ENCODE measurements at regions not wholly inside any gene's neighbourhood (a gene's known extent, or its start where the extent isn't known, plus 50 kb on each side); places are given as distances from the start of the nearest gene placed in this dataset.

DNA sequence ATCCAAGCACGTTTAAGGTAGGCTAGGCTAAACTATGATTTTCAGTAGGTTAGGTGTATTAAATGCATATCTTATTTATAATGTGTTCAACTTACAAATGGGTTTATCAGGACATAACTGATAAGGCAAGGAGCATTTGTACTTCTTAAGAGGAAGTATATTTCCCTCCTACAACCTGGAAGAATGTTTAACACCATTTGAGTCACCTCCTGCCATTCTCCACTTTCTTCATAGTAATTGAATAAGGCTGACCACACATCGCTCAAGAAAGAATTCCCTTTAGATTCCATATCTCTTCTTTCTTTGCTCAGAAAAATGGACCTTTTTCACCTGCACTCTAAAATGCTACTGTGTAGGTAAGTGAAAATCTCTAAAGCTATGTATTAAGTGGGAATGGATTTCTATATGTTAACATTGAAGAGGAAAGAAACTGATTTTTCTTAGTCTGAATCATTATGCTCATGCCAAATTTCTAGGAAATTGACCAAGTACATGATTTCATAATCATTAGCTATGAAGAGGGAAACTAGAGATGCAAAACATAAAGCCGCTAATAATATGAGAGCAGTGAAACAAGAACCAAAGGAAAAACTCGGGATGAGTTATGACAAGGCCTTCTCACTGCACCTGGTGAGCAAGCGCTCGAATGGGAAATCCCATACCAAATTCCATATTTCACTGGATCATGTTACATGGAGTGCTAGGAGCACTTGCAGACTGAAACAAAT is 210.4 kb downstream of the ALDH8A1 start:
- no peaks in the 10 kb centered on the region for H3K4me1 Mint-ChIP-seq
- no peaks in the 10 kb centered on the region for H3K9me3 ChIP-seq (ENCODE audit: control insufficient read depth in 2 of 3, low read length in 3 of 3)
- H3K4me1 ChIP-seq (ENCODE audit: control insufficient read depth in 2 of 2, insufficient read depth in 2 of 2, low read length in 2 of 2) = no peaks in the 10 kb centered on the region
- no peak overlapping the region for H3K27ac Mint-ChIP-seq
- intact Hi-C loops (cut with micrococcal nuclease) = no loop called here
- H3K36me3 Mint-ChIP-seq = no peaks in the 10 kb centered on the region
- ATAC-seq (no peak), DNase-seq (no peak)
- H3K9me3 Mint-ChIP-seq = peaks cover 0 to 2% (median 0%) of the 10 kb centered on the region in 11 donors
- H3K27me3 ChIP-seq (ENCODE audit: control insufficient read depth in 2 of 2, insufficient read depth in 2 of 2, low read length in 2 of 2) = no peaks in the 10 kb centered on the region
- no peaks in the 10 kb centered on the region for H3K36me3 ChIP-seq (ENCODE audit: control insufficient read depth in 2 of 3, insufficient read depth in 3 of 3, low read length in 3 of 3)
- POLR2A ChIA-PET = no interaction called here
- no peak overlapping the region for H3K27ac ChIP-seq (ENCODE audit: low read depth, low read length)
- no peak overlapping the region for H3K4me3 ChIP-seq (ENCODE audit: low read length)
- H3K27me3 Mint-ChIP-seq = peaks cover 0 to 46% (median 8%) of the 10 kb centered on the region in 5 donors
- CTCF ChIA-PET = no interaction called here
- no peak overlapping the region for H3K4me3 Mint-ChIP-seq

- no peaks in the 10 kb centered on the region for H3K4me1 Mint-ChIP-seq
- Histone ChIP-seq H3K9me3 (ENCODE audit: control insufficient read depth in 2 of 3, low read length in 3 of 3) (no peaks in the 10 kb centered on the region), H3K4me3 (ENCODE audit: low read length) (no peak overlapping the region), H3K4me1 (ENCODE audit: control insufficient read depth in 2 of 2, insufficient read depth in 2 of 2, low read length in 2 of 2) (no peaks in the 10 kb centered on the region), H3K27ac (ENCODE audit: low read depth, low read length) (no peak overlapping the region), H3K36me3 (ENCODE audit: control insufficient read depth in 2 of 3, insufficient read depth in 3 of 3, low read length in 3 of 3) (no peaks in the 10 kb centered on the region), H3K27me3 (ENCODE audit: control insufficient read depth in 2 of 2, insufficient read depth in 2 of 2, low read length in 2 of 2) (no peaks in the 10 kb centered on the region)
- POLR2A ChIA-PET = no interaction called here
- peaks cover 0 to 42% (median 8%) of the 10 kb centered on the region in 5 donors for H3K27me3 Mint-ChIP-seq
- peaks cover 0 to 2% (median 0%) of the 10 kb centered on the region in 11 donors for H3K9me3 Mint-ChIP-seq
- intact Hi-C loops (cut with micrococcal nuclease) = no loop called here
- no peak for ATAC-seq
- no peaks in the 10 kb centered on the region for H3K36me3 Mint-ChIP-seq
- CTCF ChIA-PET = interaction anchor here (0.6 kb wide), 1 partner anchor 144 kb away, joined by 3 read pairs; no protein-coding TSS in a partner anchor
- no peak overlapping the region for H3K4me3 Mint-ChIP-seq
- DNase-seq = no peak
- no peak overlapping the region for H3K27ac Mint-ChIP-seq
Observed at GRCh38 chr6:134738211-134738885, 211.6 kb downstream of the ALDH8A1 start.

GRCh38 chr6:134735461-134735860 is 214.4 kb downstream of the ALDH8A1 start:
- intact Hi-C loops (cut with micrococcal nuclease) = no loop called here
- Histone ChIP-seq H3K27me3 (ENCODE audit: control insufficient read depth in 2 of 2, insufficient read depth in 2 of 2, low read length in 2 of 2) (no peaks in the 10 kb centered on the region), H3K27ac (ENCODE audit: low read depth, low read length) (no peak overlapping the region), H3K4me3 (ENCODE audit: low read length) (no peak overlapping the region), H3K9me3 (ENCODE audit: control insufficient read depth in 2 of 3, low read length in 3 of 3) (no peaks in the 10 kb centered on the region), H3K4me1 (ENCODE audit: control insufficient read depth in 2 of 2, insufficient read depth in 2 of 2, low read length in 2 of 2) (no peaks in the 10 kb centered on the region), H3K36me3 (ENCODE audit: control insufficient read depth in 2 of 3, insufficient read depth in 3 of 3, low read length in 3 of 3) (no peaks in the 10 kb centered on the region)
- Mint-ChIP-seq H3K9me3 (no peaks in the 10 kb centered on the region), H3K4me1 (no peaks in the 10 kb centered on the region), H3K27ac (no peak overlapping the region), H3K27me3 (peaks cover 0 to 39% (median 4%) of the 10 kb centered on the region in 5 donors), H3K4me3 (no peak overlapping the region), H3K36me3 (no peaks in the 10 kb centered on the region)
- DNase-seq = no peak
- ATAC-seq = no peak
- ChIA-PET CTCF (no interaction called here), POLR2A (no interaction called here)

DNA sequence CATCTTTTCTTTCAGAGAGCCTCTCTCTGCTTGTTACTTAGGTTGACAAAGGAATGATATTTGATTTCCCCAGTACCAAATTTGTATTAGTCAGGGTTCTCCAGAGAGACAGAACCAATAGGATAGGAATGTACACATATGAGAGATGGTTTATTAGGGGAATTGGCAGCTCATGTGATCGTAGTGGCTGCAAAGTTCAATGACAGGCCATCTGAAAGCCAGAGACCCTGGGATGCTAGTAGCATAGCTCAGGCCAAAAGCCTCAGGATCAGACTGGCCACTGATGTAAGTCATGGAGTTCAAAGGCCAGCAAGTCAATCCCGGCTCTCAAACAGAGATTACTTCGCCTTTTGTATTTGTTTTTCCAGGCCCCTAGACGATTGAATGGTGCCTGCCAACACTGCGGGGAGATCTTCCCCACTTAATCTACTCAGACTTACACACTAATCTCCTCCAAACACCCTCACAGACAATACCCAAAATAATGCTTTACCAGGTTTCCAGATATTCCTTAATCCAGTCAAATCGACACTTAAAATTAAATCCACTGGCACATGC is 215.5 kb downstream of the ALDH8A1 start:
- Mint-ChIP-seq H3K27ac (no peak overlapping the region), H3K4me1 (no peaks in the 10 kb centered on the region), H3K36me3 (no peaks in the 10 kb centered on the region), H3K4me3 (no peak overlapping the region), H3K9me3 (no peaks in the 10 kb centered on the region), H3K27me3 (peaks cover 0 to 32% (median 4%) of the 10 kb centered on the region in 5 donors)
- Histone ChIP-seq H3K9me3 (ENCODE audit: control insufficient read depth in 2 of 3, low read length in 3 of 3) (no peaks in the 10 kb centered on the region), H3K36me3 (ENCODE audit: control insufficient read depth in 2 of 3, insufficient read depth in 3 of 3, low read length in 3 of 3) (no peaks in the 10 kb centered on the region), H3K4me3 (ENCODE audit: low read length) (no peak overlapping the region), H3K4me1 (ENCODE audit: control insufficient read depth in 2 of 2, insufficient read depth in 2 of 2, low read length in 2 of 2) (no peaks in the 10 kb centered on the region), H3K27me3 (ENCODE audit: control insufficient read depth in 2 of 2, insufficient read depth in 2 of 2, low read length in 2 of 2) (no peaks in the 10 kb centered on the region), H3K27ac (ENCODE audit: low read depth, low read length) (no peak overlapping the region)
- ATAC-seq = no peak
- ChIA-PET CTCF (no interaction called here), POLR2A (no interaction called here)
- DNase-seq = no peak
- intact Hi-C loops (cut with micrococcal nuclease) = no loop called here

DNA sequence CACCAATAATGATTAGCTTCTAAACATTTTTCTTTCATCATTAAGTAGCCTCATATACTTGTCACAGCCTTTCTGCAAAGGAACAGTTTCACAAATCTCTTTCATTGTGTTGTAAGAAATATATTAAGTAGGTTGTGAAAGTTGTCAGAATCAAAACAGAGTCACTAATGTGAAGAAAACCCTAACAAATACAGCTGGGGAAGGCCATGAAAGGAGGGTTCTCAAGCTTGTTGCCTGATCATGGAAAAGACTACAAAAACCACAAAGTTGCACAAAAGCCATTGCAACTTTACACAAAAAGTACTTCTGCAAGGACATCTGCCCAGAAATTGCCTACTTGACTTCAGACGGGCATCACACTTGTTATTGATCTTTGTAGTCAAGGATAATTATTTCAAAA is 216.1 kb downstream of the ALDH8A1 start:
- H3K27ac ChIP-seq (ENCODE audit: low read depth, low read length) = no peak overlapping the region
- POLR2A ChIA-PET = no interaction called here

DNA sequence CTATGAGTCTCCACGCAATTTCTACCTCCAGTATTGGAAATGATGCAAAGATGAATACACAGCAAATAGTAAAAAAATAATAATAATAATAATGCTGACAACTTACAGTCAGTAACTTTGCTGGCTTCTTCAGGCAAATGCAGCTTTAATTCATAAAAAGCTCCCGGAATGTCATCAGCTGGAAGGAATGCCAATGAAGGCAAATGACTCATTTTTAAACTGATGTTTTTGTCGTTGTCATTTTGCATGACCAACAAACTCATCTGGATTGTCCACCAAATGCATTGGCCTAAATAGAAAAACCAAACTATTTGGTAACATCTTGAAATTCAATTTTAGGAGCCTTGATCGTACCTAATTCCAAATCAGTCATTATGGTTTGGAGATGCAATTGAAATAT is 217.1 kb downstream of the ALDH8A1 start:
- Histone ChIP-seq H3K36me3 (ENCODE audit: control insufficient read depth in 2 of 3, insufficient read depth in 3 of 3, low read length in 3 of 3) (no peaks in the 10 kb centered on the region), H3K9me3 (ENCODE audit: control insufficient read depth in 2 of 3, low read length in 3 of 3) (no peaks in the 10 kb centered on the region), H3K27ac (ENCODE audit: low read depth, low read length) (no peak overlapping the region), H3K4me1 (ENCODE audit: control insufficient read depth in 2 of 2, insufficient read depth in 2 of 2, low read length in 2 of 2) (no peaks in the 10 kb centered on the region), H3K27me3 (ENCODE audit: control insufficient read depth in 2 of 2, insufficient read depth in 2 of 2, low read length in 2 of 2) (no peaks in the 10 kb centered on the region), H3K4me3 (ENCODE audit: low read length) (no peak overlapping the region)
- H3K36me3 Mint-ChIP-seq = no peaks in the 10 kb centered on the region
- no peak for DNase-seq
- no peaks in the 10 kb centered on the region for H3K4me1 Mint-ChIP-seq
- no peak for ATAC-seq
- H3K9me3 Mint-ChIP-seq = no peaks in the 10 kb centered on the region
- H3K27ac Mint-ChIP-seq = no peak overlapping the region
- no peak overlapping the region for H3K4me3 Mint-ChIP-seq
- ChIA-PET POLR2A (no interaction called here), CTCF (no interaction called here)
- intact Hi-C loops (cut with micrococcal nuclease) = no loop called here
- peaks cover 0 to 21% (median 5%) of the 10 kb centered on the region in 5 donors for H3K27me3 Mint-ChIP-seq

More for the DNA sequence above, 216.1 kb downstream of the ALDH8A1 start:
- DNase-seq (no peak), ATAC-seq (no peak)
- no peaks in the 10 kb centered on the region for H3K9me3 ChIP-seq (ENCODE audit: control insufficient read depth in 2 of 3, low read length in 3 of 3)
- no peaks in the 10 kb centered on the region for H3K27me3 ChIP-seq (ENCODE audit: control insufficient read depth in 2 of 2, insufficient read depth in 2 of 2, low read length in 2 of 2)
- H3K36me3 ChIP-seq (ENCODE audit: control insufficient read depth in 2 of 3, insufficient read depth in 3 of 3, low read length in 3 of 3) = no peaks in the 10 kb centered on the region
- no peak overlapping the region for H3K4me3 Mint-ChIP-seq
- peaks cover 0 to 30% (median 4%) of the 10 kb centered on the region in 5 donors for H3K27me3 Mint-ChIP-seq
- intact Hi-C loops (cut with micrococcal nuclease) = no loop called here
- CTCF ChIA-PET = no interaction called here
- H3K9me3 Mint-ChIP-seq = no peaks in the 10 kb centered on the region
- no peaks in the 10 kb centered on the region for H3K4me1 Mint-ChIP-seq
- H3K4me1 ChIP-seq (ENCODE audit: control insufficient read depth in 2 of 2, insufficient read depth in 2 of 2, low read length in 2 of 2) = no peaks in the 10 kb centered on the region
- H3K4me3 ChIP-seq (ENCODE audit: low read length) = no peak overlapping the region
- H3K36me3 Mint-ChIP-seq = no peaks in the 10 kb centered on the region
- no peak overlapping the region for H3K27ac Mint-ChIP-seq
